HEK293T (cell line): ENCODE measurements at regions not wholly inside any gene's neighbourhood (a gene's known extent, or its start where the extent isn't known, plus 50 kb on each side); places are given as distances from the start of the nearest gene placed in this dataset.

Experiments used
- CTCF ChIA-PET: fragments of 350-600 bp; formaldehyde crosslinking; extraction: SDS; loops from one replicate; lab custom pipeline; 2021; ENCODE audit warnings: antibody characterized with exemption, inconsistent platforms; lab: Yijun Ruan, JAX
- POLR2A ChIA-PET: fragments of 350-600 bp; formaldehyde crosslinking; extraction: SDS; loops from one replicate; lab custom pipeline; 2020; ENCODE audit warnings: antibody characterized with exemption, inconsistent platforms; lab: Yijun Ruan, JAX
- DNase-seq: peaks from one replicate; pipeline ENCODE4 v3.0.0; 2012; ENCODE audit warnings: mixed read lengths; ENCODE audit errors: extremely low spot score
- ARNT ChIP-seq: fragments of 450-650 bp; IDR thresholded peaks from 2 replicates; pipeline ENCODE4 v1.6.1; 2017; ENCODE audit warnings: mild to moderate bottlenecking
- BHLHE40 ChIP-seq: fragments of 450-650 bp; IDR thresholded peaks from 2 replicates; pipeline ENCODE4 v1.6.1; 2016; ENCODE audit warnings: mild to moderate bottlenecking, moderate library complexity, borderline replicate concordance
- CTBP1 ChIP-seq: fragments of 450-650 bp; IDR thresholded peaks from 2 replicates; pipeline ENCODE4 v1.6.1; 2016; ENCODE audit warnings: borderline replicate concordance
- ELF4 ChIP-seq: fragments of 450-650 bp; IDR thresholded peaks from 2 replicates; pipeline ENCODE4 v1.6.1; 2017; ENCODE audit warnings: antibody characterized with exemption
- FOXA1 ChIP-seq: fragments of 450-650 bp; IDR thresholded peaks from 2 replicates; pipeline ENCODE4 v1.6.1; 2016; ENCODE audit warnings: mild to moderate bottlenecking
- FOXK2 ChIP-seq: fragments of 450-650 bp; IDR thresholded peaks from 2 replicates; pipeline ENCODE4 v1.6.1; 2016; ENCODE audit warnings: mild to moderate bottlenecking
- FOXM1 ChIP-seq: fragments of 450-650 bp; IDR thresholded peaks from 2 replicates; pipeline ENCODE4 v1.6.1; 2017; ENCODE audit warnings: mild to moderate bottlenecking, borderline replicate concordance
- HDGF ChIP-seq: fragments of 450-650 bp; IDR thresholded peaks from 2 replicates; pipeline ENCODE4 v1.6.1; 2017; ENCODE audit warnings: antibody characterized with exemption, borderline replicate concordance
- L3MBTL2 ChIP-seq: fragments of 450-650 bp; conservative IDR thresholded peaks from 2 replicates; pipeline ENCODE4 v1.6.1; 2016; ENCODE audit warnings: mild to moderate bottlenecking
- LEF1 ChIP-seq: fragments of 450-650 bp; IDR thresholded peaks from 2 replicates; pipeline ENCODE4 v1.6.1; 2017; ENCODE audit warnings: mild to moderate bottlenecking, borderline replicate concordance
- NFRKB ChIP-seq: fragments of 450-650 bp; IDR thresholded peaks from 2 replicates; pipeline ENCODE4 v1.6.1; 2016; ENCODE audit warnings: mild to moderate bottlenecking, moderate library complexity
- PKNOX1 ChIP-seq: fragments of 450-650 bp; IDR thresholded peaks from 2 replicates; pipeline ENCODE4 v1.6.1; 2016
- SP1 ChIP-seq: fragments of 450-650 bp; IDR thresholded peaks from 2 replicates; pipeline ENCODE4 v1.6.1; 2017
- SUZ12 ChIP-seq: fragments of 450-650 bp; IDR thresholded peaks from 2 replicates; pipeline ENCODE4 v1.6.1; 2016; ENCODE audit warnings: mild to moderate bottlenecking
- TARDBP ChIP-seq: fragments of 450-650 bp; IDR thresholded peaks from 2 replicates; pipeline ENCODE4 v1.6.1; 2016
- ZNF384 ChIP-seq: fragments of 450-650 bp; IDR thresholded peaks from 2 replicates; pipeline ENCODE4 v1.6.1; 2016

- DNase-seq: no peak
- TF ChIP-seq CTBP1 (no peak), HDGF (no peak), TARDBP (no peak), ZNF384 (no peak), FOXM1 (no peak), FOXA1 (no peak), FOXK2 (no peak), BHLHE40 (no peak), ARNT (no peak)
- POLR2A ChIA-PET: no interaction called here
- CTCF ChIA-PET: no interaction called here
Measured at GRCh38 chr9:26658476-26658875, 234.1 kb downstream of the CAAP1 start.

GRCh38 chr9:26657958-26658357, 234.6 kb downstream of the CAAP1 start:
- DNase-seq: no peak
- ChIA-PET CTCF (no interaction called here), POLR2A (no interaction called here)
- TF ChIP-seq FOXK2: no peak
- TF ChIP-seq L3MBTL2: no peak
- TF ChIP-seq PKNOX1: no peak
- TF ChIP-seq NFRKB: no peak
- no peak for TF ChIP-seq SP1
- no peak for TF ChIP-seq LEF1

GRCh38 chr9:26656003-26656870, 236.4 kb downstream of the CAAP1 start:
- CTCF ChIA-PET: no interaction called here
- DNase-seq: peak; percentile 56
- TF ChIP-seq ELF4 (no peak), SUZ12 (no peak), TARDBP (no peak), SP1 (no peak), ZNF384 (no peak), FOXK2 (no peak), FOXM1 (no peak)
- POLR2A ChIA-PET: no interaction called here

- POLR2A ChIA-PET: no interaction called here
- DNase-seq: no peak
- CTCF ChIA-PET: no interaction called here
- TF ChIP-seq FOXA1 (no peak), BHLHE40 (no peak), ARNT (no peak), SP1 (no peak), LEF1 (no peak), CTBP1 (no peak), FOXK2 (no peak), ZNF384 (no peak), SUZ12 (no peak), HDGF (no peak), L3MBTL2 (no peak), ELF4 (no peak)
Measured at GRCh38 chr9:26655166-26655565, 237.4 kb downstream of the CAAP1 start.

- POLR2A ChIA-PET: no interaction called here
- TF ChIP-seq ZNF384: no peak
- no peak for TF ChIP-seq FOXM1
- TF ChIP-seq ARNT: no peak
- TF ChIP-seq L3MBTL2: no peak
- no peak for TF ChIP-seq ELF4
- TF ChIP-seq TARDBP: no peak
- TF ChIP-seq BHLHE40: no peak
- no peak for TF ChIP-seq LEF1
- TF ChIP-seq NFRKB: no peak
- TF ChIP-seq HDGF: no peak
- no peak for TF ChIP-seq SP1
- no peak for TF ChIP-seq SUZ12
- no peak for DNase-seq
- CTCF ChIA-PET: no interaction called here
Measured at GRCh38 chr9:26650325-26650724, 242.3 kb downstream of the CAAP1 start.

GRCh38 chr9:26643826-26644225, 248.8 kb downstream of the CAAP1 start:
- ChIA-PET POLR2A (no interaction called here), CTCF (no interaction called here)
- DNase-seq: no peak
- no peak for TF ChIP-seq CTBP1
- TF ChIP-seq FOXK2: no peak
- no peak for TF ChIP-seq ZNF384
- TF ChIP-seq LEF1: no peak
- no peak for TF ChIP-seq TARDBP
- no peak for TF ChIP-seq NFRKB
- no peak for TF ChIP-seq L3MBTL2

GRCh38 chr9:26639761-26640160, 252.8 kb downstream of the CAAP1 start:
- DNase-seq: no peak
- POLR2A ChIA-PET: no interaction called here
- TF ChIP-seq ARNT: no peak
- TF ChIP-seq L3MBTL2: no peak
- TF ChIP-seq FOXM1: no peak
- no peak for TF ChIP-seq ELF4
- TF ChIP-seq CTBP1: no peak
- no peak for TF ChIP-seq BHLHE40
- no peak for TF ChIP-seq SP1
- no peak for TF ChIP-seq FOXK2
- no peak for TF ChIP-seq SUZ12
- no peak for TF ChIP-seq FOXA1
- TF ChIP-seq NFRKB: no peak
- TF ChIP-seq HDGF: no peak
- TF ChIP-seq PKNOX1: no peak
- no peak for TF ChIP-seq TARDBP
- no peak for TF ChIP-seq ZNF384
- TF ChIP-seq LEF1: no peak
- CTCF ChIA-PET: no interaction called here
